Mesodermal cell (in vitro differentiated cells): ENCODE measurements at regions not wholly inside any gene's neighbourhood (a gene's known extent, or its start where the extent isn't known, plus 50 kb on each side); places are given as distances from the start of the nearest gene placed in this dataset.

Experiments used
- H3K27ac ChIP-seq: 2 replicates; pipeline ENCODE4 v1.7.0; 2013; ENCODE audit warnings: mild to moderate bottlenecking, low read depth, low read length, moderate library complexity; ENCODE audit not compliant: severe bottlenecking
- H3K36me3 ChIP-seq: 2 replicates; pipeline ENCODE4 v1.7.1; 2013; ENCODE audit warnings: mild to moderate bottlenecking, low read length, moderate library complexity; ENCODE audit not compliant: control insufficient read depth, insufficient read depth
- H3K4me1 ChIP-seq: one replicate; pipeline ENCODE4 v1.7.1; 2013; ENCODE audit warnings: mild to moderate bottlenecking, low read length; ENCODE audit not compliant: insufficient read depth, control insufficient read depth, poor library complexity, severe bottlenecking
- H3K4me3 ChIP-seq: 2 replicates; pipeline ENCODE4 v1.7.0; 2013; ENCODE audit warnings: low read length, control low read depth, mild to moderate bottlenecking; ENCODE audit not compliant: insufficient read depth, poor library complexity, severe bottlenecking; ENCODE audit errors: extremely low read depth
- H3K9me3 ChIP-seq: 2 replicates; pipeline ENCODE4 v1.7.1; 2013; ENCODE audit warnings: mild to moderate bottlenecking, low read length, moderate library complexity; ENCODE audit not compliant: control insufficient read depth
- WGBS, 2 experiments: methylation state at CpG; one replicate each; pipeline ENCODE4 v1.1.5; 2013; ENCODE audit warnings: missing lambda C conversion rate in 2 of 2; ENCODE audit not compliant: insufficient coverage in 2 of 2; 5-methylcytosine and 5-hydroxymethylcytosine counted together

- Histone ChIP-seq H3K27ac (no peak overlapping the region), H3K9me3 (no peaks in the 10 kb centered on the region), H3K36me3 (no peaks in the 10 kb centered on the region), H3K4me3 (no peak overlapping the region), H3K4me1 (no peaks in the 10 kb centered on the region)
- WGBS, 2 experiments: 100% methylated on average over 1 of the region's 5 CpGs; no CpG with 5 or more reads in 1 of the 2 experiments
Measured at GRCh38 chr4:115927382-115927781, 814.0 kb upstream of the NDST4 start.

GRCh38 chr4:115923152-115923551 is 809.7 kb upstream of the NDST4 start:
- Histone ChIP-seq H3K27ac (no peak overlapping the region), H3K4me1 (peaks cover 2% of the 10 kb centered on the region), H3K4me3 (no peak overlapping the region)

GRCh38 chr4:115920637-115921036 is 807.2 kb upstream of the NDST4 start:
- WGBS, 2 experiments: 88 to 92% methylated on average over 18 of the region's 18 CpGs
- H3K9me3 ChIP-seq: no peaks in the 10 kb centered on the region
- H3K27ac ChIP-seq: no peak overlapping the region
- no peaks in the 10 kb centered on the region for H3K36me3 ChIP-seq
- peaks cover 2% of the 10 kb centered on the region for H3K4me1 ChIP-seq
- no peak overlapping the region for H3K4me3 ChIP-seq

More at GRCh38 chr4:115923152-115923551, 809.7 kb upstream of the NDST4 start:
- WGBS, 2 experiments: no CpG with 5 or more reads among the region's 1 CpG
- no peaks in the 10 kb centered on the region for H3K36me3 ChIP-seq
- no peaks in the 10 kb centered on the region for H3K9me3 ChIP-seq

- Histone ChIP-seq H3K9me3 (no peaks in the 10 kb centered on the region), H3K4me1 (peaks cover 2% of the 10 kb centered on the region), H3K36me3 (no peaks in the 10 kb centered on the region), H3K4me3 (no peak overlapping the region), H3K27ac (no peak overlapping the region)
Measured at GRCh38 chr4:115918149-115918548, 804.7 kb upstream of the NDST4 start.

GRCh38 chr4:115906428-115906827 is 793.0 kb upstream of the NDST4 start:
- Histone ChIP-seq H3K27ac (no peak overlapping the region), H3K9me3 (no peaks in the 10 kb centered on the region), H3K4me1 (no peaks in the 10 kb centered on the region), H3K36me3 (no peaks in the 10 kb centered on the region), H3K4me3 (no peak overlapping the region)
- WGBS, 2 experiments: 100% methylated on average over 1 of the region's 2 CpGs; no CpG with 5 or more reads in 1 of the 2 experiments

- Histone ChIP-seq H3K27ac (no peak overlapping the region), H3K9me3 (no peaks in the 10 kb centered on the region), H3K4me3 (no peak overlapping the region), H3K4me1 (no peaks in the 10 kb centered on the region), H3K36me3 (no peaks in the 10 kb centered on the region)
- no CpG with 5 or more reads among the region's 1 CpG for WGBS, 2 experiments
Measured at GRCh38 chr4:115883847-115884246, 770.4 kb upstream of the NDST4 start.

- no CpG with 5 or more reads among the region's 1 CpG for WGBS, 2 experiments
Measured at GRCh38 chr4:115883231-115883630, 769.8 kb upstream of the NDST4 start.

GRCh38 chr4:115873048-115873447 is 759.6 kb upstream of the NDST4 start:
- no peak overlapping the region for H3K27ac ChIP-seq
- H3K9me3 ChIP-seq: no peaks in the 10 kb centered on the region
- H3K36me3 ChIP-seq: no peaks in the 10 kb centered on the region
- no peak overlapping the region for H3K4me3 ChIP-seq
- 93 to 94% methylated on average over 2 of the region's 2 CpGs for WGBS, 2 experiments
- H3K4me1 ChIP-seq: no peaks in the 10 kb centered on the region

More at GRCh38 chr4:115883231-115883630, 769.8 kb upstream of the NDST4 start:
- no peak overlapping the region for H3K27ac ChIP-seq
- no peaks in the 10 kb centered on the region for H3K4me1 ChIP-seq
- no peaks in the 10 kb centered on the region for H3K36me3 ChIP-seq
- no peak overlapping the region for H3K4me3 ChIP-seq
- no peaks in the 10 kb centered on the region for H3K9me3 ChIP-seq

- no peak overlapping the region for H3K4me3 ChIP-seq
- H3K27ac ChIP-seq: no peak overlapping the region
- no peaks in the 10 kb centered on the region for H3K36me3 ChIP-seq
- no peaks in the 10 kb centered on the region for H3K4me1 ChIP-seq
- H3K9me3 ChIP-seq: no peaks in the 10 kb centered on the region
Measured at GRCh38 chr4:115871596-115871995, 758.2 kb upstream of the NDST4 start.

- 100% methylated on average over 1 of the region's 3 CpGs; no CpG with 5 or more reads in 1 of the 2 experiments for WGBS, 2 experiments
- H3K4me3 ChIP-seq: no peak overlapping the region
- H3K4me1 ChIP-seq: no peaks in the 10 kb centered on the region
- no peaks in the 10 kb centered on the region for H3K9me3 ChIP-seq
- H3K36me3 ChIP-seq: no peaks in the 10 kb centered on the region
- no peak overlapping the region for H3K27ac ChIP-seq
Measured at GRCh38 chr4:115866364-115866896, 753.0 kb upstream of the NDST4 start.

- no peak overlapping the region for H3K4me3 ChIP-seq
- H3K27ac ChIP-seq: no peak overlapping the region
- H3K9me3 ChIP-seq: no peaks in the 10 kb centered on the region
- no peaks in the 10 kb centered on the region for H3K4me1 ChIP-seq
- H3K36me3 ChIP-seq: no peaks in the 10 kb centered on the region
- WGBS, 2 experiments: no CpG with 5 or more reads among the region's 2 CpGs
Measured at GRCh38 chr4:115865736-115866135, 752.3 kb upstream of the NDST4 start.
